ENCODE measurements at regions not wholly inside any gene's neighbourhood (a gene's known extent, or its start where the extent isn't known, plus 50 kb on each side); places are given as distances from the start of the nearest gene placed in this dataset.

GRCh38 chr15:25613134-25613533, 174.3 kb upstream of the UBE3A start:
- no peak overlapping the region for H3K4me3 ChIP-seq (ENCODE audit: low read depth, low read length)
- TF ChIP-seq CTCF (IDR thresholded peaks at IDR 0.05; ENCODE audit: low read depth, low read length), result no peak

GRCh38 chr15:25611603-25612002, 172.8 kb upstream of the UBE3A start:
- H3K4me3 ChIP-seq (ENCODE audit: low read depth, low read length), result no peak overlapping the region
- no peak for TF ChIP-seq CTCF (IDR thresholded peaks at IDR 0.05; ENCODE audit: low read depth, low read length)

- no peak overlapping the region for H3K4me3 ChIP-seq (ENCODE audit: low read depth, low read length)
- no peak for TF ChIP-seq CTCF (IDR thresholded peaks at IDR 0.05; ENCODE audit: low read depth, low read length)
These were observed 170.5 kb upstream of the UBE3A start for GRCh38 chr15:25609371-25609770.

- TF ChIP-seq CTCF (IDR thresholded peaks at IDR 0.05; ENCODE audit: low read depth, low read length), result no peak
- no peak overlapping the region for H3K4me3 ChIP-seq (ENCODE audit: low read depth, low read length)
These were observed 170.1 kb upstream of the UBE3A start for GRCh38 chr15:25608926-25609325.

GRCh38 chr15:25605151-25605550, 166.3 kb upstream of the UBE3A start:
- no peak for TF ChIP-seq CTCF (IDR thresholded peaks at IDR 0.05; ENCODE audit: low read depth, low read length)

GRCh38 chr15:25600751-25601150, 161.9 kb upstream of the UBE3A start:
- TF ChIP-seq CTCF (IDR thresholded peaks at IDR 0.05; ENCODE audit: low read depth, low read length), result no peak
- H3K4me3 ChIP-seq (ENCODE audit: low read depth, low read length), result no peak overlapping the region

More at GRCh38 chr15:25605151-25605550, 166.3 kb upstream of the UBE3A start:
- H3K4me3 ChIP-seq (ENCODE audit: low read depth, low read length), result no peak overlapping the region

GRCh38 chr15:25597571-25597970, 158.7 kb upstream of the UBE3A start:
- no peak for TF ChIP-seq CTCF (IDR thresholded peaks at IDR 0.05; ENCODE audit: low read depth, low read length)

More at GRCh38 chr15:25597571-25597970, 158.7 kb upstream of the UBE3A start:
- H3K4me3 ChIP-seq (ENCODE audit: low read depth, low read length), result no peak overlapping the region

Data from WI38 (cell line).